NCI-H82 (cell line): ENCODE measurements at regions not wholly inside any gene's neighbourhood (a gene's known extent, or its start where the extent isn't known, plus 50 kb on each side); places are given as distances from the start of the nearest gene placed in this dataset.

Experiments used
- DNase-seq: peaks from one replicate; lab custom pipeline; 2025; lab: John Stamatoyannopoulos, UW

GRCh38 chr7:69162326-69162725 is 435.9 kb upstream of the AUTS2 start:
- no peak for DNase-seq

- no peak for DNase-seq
These were observed 435.2 kb upstream of the AUTS2 start for GRCh38 chr7:69162931-69163670.

- no peak for DNase-seq
These were observed 431.2 kb upstream of the AUTS2 start for GRCh38 chr7:69166979-69167516.

- no peak for DNase-seq
These were observed 428.9 kb upstream of the AUTS2 start for GRCh38 chr7:69169386-69169785.

GRCh38 chr7:69172357-69173077 is 425.8 kb upstream of the AUTS2 start:
- DNase-seq, result no peak

- no peak for DNase-seq
These were observed 424.9 kb upstream of the AUTS2 start for GRCh38 chr7:69173341-69173740.

- DNase-seq, result no peak
These were observed 424.4 kb upstream of the AUTS2 start for GRCh38 chr7:69173846-69174245.

- DNase-seq, result no peak
These were observed 421.4 kb upstream of the AUTS2 start for GRCh38 chr7:69176841-69177240.

- no peak for DNase-seq
These were observed 420.8 kb upstream of the AUTS2 start for GRCh38 chr7:69177461-69177861.

- DNase-seq, result no peak
These were observed 420.3 kb upstream of the AUTS2 start for GRCh38 chr7:69177941-69178494.

- no peak for DNase-seq
These were observed 417.6 kb upstream of the AUTS2 start for GRCh38 chr7:69180662-69181061.

GRCh38 chr7:69182596-69183467 is 415.4 kb upstream of the AUTS2 start:
- no peak for DNase-seq

GRCh38 chr7:69184339-69184738 is 413.9 kb upstream of the AUTS2 start:
- no peak for DNase-seq

- DNase-seq, result no peak
These were observed 413.1 kb upstream of the AUTS2 start for GRCh38 chr7:69185170-69185569.

GRCh38 chr7:69186974-69187373 is 411.3 kb upstream of the AUTS2 start:
- no peak for DNase-seq

GRCh38 chr7:69187824-69188333 is 410.4 kb upstream of the AUTS2 start:
- no peak for DNase-seq

GRCh38 chr7:69189406-69189805 is 408.9 kb upstream of the AUTS2 start:
- DNase-seq, result peak; percentile 91

- no peak for DNase-seq
These were observed 408.2 kb upstream of the AUTS2 start for GRCh38 chr7:69190025-69190424.

- no peak for DNase-seq
These were observed 407.5 kb upstream of the AUTS2 start for GRCh38 chr7:69190763-69191162.

GRCh38 chr7:69192134-69192533 is 406.1 kb upstream of the AUTS2 start:
- DNase-seq, result peak; percentile 7

GRCh38 chr7:69193061-69193460 is 405.2 kb upstream of the AUTS2 start:
- no peak for DNase-seq

- no peak for DNase-seq
These were observed 401.7 kb upstream of the AUTS2 start for GRCh38 chr7:69196593-69196992.
